Left hindlimb (tissue), 1 donor: ENCODE measurements at regions not wholly inside any gene's neighbourhood (a gene's known extent, or its start where the extent isn't known, plus 50 kb on each side); places are given as distances from the start of the nearest gene placed in this dataset.
"Not testable (repeated sequence)": the region's sequence is repeated elsewhere in the genome, so short reads cannot be mapped to it uniquely, and the experiment has no call there.

ENCODE experiments used
- DNase-seq: peaks from one replicate; pipeline ENCODE4 v3.0.0-alpha.2; 2018

DNA sequence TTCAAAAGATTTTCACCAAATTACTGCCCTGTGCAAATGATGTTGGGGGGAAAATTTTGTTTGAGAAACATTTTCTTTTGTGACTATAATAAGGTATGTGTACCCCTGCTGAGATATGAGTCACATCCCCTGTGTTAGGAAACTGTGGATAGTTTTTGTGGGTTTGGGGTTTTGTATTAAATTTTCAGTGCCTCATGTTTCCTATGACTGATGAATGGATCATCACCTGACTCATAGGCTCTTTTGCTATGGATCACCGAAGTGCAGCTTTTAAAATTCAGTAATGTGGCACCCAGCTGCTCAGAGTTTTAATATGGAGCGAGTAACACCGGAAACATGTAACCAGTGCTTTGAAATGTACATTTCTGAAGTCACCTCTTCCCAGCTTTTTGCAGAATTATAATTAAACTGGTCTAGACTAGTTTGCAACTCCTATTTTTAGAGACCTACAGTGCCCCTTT lies 167.4 kb upstream of the HMGA2 start:
- no peak for DNase-seq

DNA sequence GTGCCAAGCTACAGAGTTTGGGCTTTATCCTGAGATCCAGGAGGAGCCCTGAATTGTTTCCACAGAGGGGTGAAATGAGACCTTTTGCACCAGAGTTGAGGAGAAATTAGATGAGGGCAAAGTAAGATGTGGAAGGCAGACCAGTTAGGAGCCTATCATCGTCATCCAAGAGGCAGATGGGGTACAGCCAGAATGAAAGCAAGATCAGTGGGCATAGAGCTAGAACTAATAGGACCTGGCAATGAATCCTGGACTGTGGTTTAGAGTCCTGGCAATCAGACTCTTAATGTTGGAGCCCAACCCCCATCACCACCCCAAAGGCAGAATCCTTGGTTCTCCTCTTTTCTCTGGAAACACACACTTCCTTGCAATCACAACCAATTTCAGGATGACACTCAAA lies 166.6 kb upstream of the HMGA2 start:
- no peak for DNase-seq

DNA sequence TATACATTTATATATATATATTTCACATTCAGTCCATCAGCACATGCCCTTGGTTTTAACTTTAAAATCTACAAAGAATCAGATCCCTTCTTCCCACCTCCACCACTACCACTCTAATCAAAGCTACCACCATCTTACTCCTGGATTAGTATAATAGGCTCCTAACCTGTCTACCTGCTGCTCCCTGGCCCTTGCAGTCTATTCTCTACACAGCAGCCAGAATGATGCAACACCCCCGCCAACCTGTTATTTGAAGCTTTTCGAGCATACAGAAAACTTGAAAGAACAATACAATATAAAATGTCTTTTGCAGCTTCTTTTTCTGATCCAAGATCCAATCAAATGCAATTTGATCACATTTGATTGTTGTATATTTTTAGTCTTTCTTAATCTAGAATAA lies 165.9 kb upstream of the HMGA2 start:
- no peak for DNase-seq

DNA sequence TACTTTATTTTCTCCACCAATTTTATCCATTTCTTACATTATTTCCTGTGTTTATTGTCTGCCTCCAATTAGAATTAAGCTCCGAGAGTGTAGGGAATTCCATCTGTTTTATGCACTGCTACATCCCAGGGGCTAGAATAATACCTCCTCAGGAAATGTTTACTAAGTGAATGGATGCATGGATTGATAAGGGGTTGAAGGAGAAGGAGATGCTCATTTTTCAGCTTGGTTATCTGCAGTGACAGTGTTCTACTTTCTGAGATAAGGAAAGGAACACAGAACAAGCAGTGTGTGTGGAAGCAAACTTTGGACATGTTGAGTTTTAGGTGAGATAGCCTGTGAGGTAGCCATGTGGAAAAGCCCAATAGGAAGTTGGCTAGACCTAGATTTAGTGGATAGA lies 164.6 kb upstream of the HMGA2 start:
- DNase-seq, result no peak

DNA sequence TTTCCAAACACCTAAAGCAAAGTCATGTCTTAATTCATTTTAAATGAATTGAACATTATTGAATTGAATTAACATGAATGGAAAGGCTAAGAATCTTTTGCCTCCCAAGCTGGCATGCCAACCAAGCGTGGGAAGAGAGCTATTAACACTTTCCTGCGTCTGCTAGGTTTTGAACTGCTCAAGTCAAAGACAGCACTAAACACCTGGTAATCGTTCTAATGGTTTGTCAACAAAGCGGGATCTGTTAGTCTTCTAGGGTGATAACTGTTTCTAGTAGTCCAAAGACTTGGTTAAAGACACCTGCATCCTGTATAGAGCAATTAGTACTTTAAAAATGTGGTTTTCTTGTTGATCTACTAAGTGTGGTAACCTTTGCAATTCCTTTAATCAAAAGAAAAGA lies 164.2 kb upstream of the HMGA2 start:
- DNase-seq, result no peak

DNA sequence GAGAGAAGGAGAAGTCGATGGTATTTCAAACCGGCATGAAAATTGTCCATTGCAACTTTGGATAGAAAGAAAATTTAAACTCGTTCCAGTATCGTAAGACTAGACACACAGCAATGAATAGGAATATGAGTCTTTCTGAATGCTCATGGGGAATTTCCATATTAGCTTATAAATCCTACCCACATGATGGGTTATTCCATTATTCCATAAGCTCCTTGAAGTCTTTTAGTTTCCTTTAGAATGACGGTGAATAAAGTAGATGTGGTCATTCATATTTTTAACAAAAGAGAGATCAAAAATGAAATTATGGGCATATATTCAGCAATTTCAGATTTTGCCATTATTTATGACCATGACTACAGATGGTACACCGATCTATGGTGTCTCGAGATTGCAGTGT lies 163.4 kb upstream of the HMGA2 start:
- no peak for DNase-seq

DNA sequence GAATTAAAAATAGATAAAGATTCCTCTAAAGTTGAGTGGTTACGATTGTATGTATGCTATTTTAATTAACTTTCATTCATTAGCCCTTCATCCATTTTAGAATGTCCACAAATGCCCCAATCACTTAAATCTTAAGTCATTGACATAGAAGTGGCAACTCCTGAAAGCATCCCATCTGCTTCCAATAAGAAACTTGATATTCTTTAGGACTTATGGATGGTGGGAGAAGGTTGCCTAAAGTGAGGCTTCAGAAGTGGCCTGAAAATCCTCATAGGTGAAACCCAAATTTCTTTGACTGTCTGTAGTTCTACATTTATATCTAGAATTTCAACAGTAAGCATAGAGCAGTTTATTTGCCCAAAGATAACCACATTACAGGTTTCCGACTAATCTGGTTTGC lies 161.7 kb upstream of the HMGA2 start:
- DNase-seq, result no peak

DNA sequence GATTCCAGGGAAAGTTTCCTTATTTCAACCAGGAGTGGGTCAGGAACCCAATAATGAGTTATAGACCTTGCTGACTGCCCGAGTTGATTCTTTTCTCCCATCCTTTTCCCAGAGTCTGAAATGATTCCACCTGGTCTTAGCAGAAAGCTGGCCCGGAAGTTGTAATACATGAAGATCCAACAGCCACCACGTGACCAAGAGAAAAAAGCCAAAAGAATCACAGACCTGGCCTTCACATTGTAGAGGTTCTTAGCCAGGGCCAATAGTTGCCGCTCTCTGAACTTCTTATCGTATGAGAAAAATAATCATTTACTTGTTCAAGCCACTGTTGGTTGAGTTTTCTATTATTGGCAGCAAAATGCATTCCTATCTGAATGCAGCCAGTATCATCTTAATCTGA lies 161.2 kb upstream of the HMGA2 start:
- DNase-seq, result no peak

DNA sequence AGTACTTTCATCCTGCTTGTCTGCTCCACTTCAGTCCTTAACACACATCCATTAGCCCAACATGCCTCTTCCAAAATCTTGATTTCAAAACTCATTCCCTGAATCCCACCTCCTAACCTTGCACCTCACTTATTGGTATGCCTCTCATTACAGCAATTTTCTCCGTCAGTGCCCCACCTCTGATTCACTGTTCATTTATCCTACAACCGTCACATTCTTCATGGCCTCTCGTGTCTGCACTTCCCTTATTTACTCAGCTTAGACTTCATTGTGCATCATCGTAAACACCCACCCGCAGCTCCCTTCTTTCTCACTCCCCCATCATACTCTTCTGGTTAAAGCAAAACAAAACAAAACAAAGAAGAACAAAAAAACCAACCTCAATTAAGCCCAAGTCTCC lies 160.6 kb upstream of the HMGA2 start:
- no peak for DNase-seq

DNA sequence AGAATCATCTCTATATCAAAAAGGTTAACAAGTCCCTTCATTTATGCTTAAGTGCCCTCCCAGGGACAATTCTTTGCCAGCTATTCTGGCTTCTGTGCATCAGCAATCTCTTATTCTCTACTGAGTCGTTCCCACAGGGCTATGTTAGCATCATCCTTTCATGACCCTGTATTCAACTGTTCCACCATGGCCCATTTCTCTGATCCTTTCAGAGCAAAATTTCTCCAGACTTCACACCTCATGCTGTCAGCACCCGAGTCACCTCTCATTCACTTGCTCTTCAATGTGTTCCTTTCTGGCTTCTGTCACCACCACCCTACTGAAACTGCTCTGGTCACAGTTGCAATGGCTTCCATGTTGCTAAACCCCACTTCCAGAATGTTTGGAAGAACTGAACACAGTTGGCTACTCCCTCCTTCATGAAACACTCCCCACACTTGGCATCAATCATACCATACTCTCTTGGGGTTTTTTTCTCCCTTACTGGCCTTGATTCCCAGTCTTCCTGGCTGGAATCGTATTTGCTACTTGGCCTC lies 159.5 kb upstream of the HMGA2 start:
- no peak for DNase-seq

DNA sequence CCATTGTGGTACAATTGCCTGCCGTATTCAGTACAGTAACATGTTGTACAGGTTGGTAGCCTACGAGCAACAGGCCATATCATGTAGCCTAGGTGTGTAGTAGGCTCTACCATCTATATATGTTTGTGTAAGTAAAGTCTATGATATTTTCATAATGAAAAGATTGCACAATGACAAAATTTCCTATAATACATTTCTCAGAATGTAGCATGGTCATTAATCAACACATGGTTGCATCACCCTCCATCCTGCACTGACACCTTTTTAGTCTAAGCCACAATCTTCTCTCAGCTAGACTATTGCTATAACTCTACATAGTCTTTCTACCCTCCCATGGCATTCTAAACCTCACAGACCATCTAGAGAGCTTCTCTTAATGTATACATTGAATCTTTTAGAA lies 158.5 kb upstream of the HMGA2 start:
- DNase-seq, result no peak

DNA sequence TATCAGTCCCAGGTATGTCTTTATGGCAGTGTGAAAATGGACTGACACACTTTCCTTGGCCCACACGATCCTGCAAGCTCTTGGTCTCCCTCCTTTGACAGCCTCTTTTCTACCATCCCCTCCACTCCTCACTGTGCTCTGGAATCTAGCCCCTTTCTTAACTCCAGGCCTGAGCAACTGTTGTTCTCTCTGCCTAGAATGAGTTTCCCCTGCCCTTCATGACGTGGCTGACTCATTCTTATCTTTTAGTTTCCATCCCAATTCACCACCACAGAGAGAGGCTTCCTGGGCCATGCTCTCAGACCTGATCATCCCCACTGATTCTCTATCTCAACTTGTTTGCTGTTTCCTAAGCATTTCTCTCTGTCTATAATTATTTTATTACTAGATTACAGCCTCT lies 157.4 kb upstream of the HMGA2 start:
- DNase-seq, result no peak

DNA sequence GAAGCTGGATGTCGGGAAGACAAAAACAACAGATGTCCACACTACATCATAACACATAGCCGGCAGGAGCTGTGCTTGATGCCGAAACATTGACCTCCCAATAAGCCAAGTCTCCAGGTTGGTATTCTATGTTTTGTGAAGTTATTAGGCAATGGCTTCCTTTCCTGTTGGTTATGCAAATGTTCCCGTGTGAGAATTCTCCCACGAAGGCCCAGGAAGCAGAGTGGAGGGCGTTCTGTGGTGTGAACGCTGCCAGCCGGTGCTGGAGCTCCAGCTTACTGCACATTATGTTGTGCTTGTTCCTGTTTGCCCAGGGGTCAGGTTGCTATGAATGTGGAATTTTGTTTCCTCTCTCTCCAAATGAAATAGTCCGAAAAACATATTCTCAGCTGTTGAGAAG lies 156.4 kb upstream of the HMGA2 start:
- DNase-seq, result no peak

DNA sequence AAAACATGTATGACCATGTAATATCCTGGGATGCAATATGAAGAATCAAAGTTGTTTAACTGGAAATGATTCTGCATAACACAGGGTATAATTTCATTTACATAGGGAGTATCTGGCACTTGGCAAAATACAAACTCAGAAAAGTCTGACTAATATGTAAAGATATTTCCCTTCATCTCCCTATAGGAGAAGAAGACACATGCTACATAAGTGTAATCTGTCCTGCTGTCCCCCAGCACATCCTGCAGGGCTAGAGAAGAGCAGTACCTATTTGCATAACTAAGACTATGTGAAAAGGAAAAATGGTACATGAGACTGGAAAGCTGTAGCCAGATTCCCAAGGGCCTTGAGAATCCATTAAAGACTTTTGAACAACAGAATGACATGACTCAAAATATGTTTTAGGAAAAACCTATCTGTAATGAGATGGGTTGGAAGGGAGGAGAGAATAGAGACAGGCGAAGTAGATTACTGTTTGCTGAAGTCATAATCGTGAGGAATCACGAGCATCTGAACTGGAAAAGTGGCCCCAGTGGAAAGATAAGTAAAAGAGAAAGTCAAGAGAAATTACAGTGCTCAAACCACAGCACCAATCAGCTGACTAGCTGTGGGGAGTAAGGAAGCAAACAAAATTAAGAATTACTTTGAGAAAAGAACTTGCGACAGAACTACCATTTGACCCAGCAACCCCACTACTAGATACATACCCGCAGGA lies 155.1 kb upstream of the HMGA2 start:
- DNase-seq, result no peak

DNA sequence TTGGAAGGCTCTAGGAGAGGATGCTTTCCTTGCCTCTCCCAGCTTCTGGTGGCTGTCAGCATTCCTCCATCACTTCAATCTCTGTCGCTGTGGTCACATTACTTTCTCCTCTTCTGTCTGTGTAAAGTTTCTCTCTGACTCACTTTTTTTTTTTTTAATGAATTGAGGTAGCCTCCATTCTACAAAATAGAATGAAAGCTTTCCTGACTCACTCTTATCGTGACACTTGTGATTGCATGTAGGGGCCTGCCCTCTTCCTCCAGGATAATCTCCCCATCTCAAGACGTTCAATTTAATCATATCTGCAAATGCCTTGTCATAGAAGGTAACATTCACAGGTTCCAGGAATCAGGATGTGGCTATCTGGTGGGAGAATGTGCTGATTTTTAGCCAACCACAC lies 153.5 kb upstream of the HMGA2 start:
- DNase-seq, result no peak

DNA sequence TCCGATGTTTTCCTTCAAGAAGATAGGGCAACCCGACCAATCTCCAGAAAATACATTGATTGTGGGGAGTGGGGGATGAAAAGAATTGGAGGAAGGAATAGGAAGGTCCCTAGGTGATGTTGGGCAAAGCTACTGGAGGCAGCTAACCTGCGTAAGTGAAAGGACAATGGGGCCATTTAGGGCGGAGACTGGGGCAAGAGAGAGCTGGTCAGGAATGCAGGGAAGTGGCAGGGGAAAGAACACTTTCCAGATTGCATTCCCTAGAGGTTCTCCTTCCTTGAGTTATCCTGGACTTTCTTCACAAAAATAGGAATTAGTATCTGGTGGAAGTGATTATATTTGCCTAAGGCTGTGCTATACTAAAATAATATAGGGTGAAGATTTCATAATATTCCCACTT lies 151.8 kb upstream of the HMGA2 start:
- DNase-seq, result no peak

DNA sequence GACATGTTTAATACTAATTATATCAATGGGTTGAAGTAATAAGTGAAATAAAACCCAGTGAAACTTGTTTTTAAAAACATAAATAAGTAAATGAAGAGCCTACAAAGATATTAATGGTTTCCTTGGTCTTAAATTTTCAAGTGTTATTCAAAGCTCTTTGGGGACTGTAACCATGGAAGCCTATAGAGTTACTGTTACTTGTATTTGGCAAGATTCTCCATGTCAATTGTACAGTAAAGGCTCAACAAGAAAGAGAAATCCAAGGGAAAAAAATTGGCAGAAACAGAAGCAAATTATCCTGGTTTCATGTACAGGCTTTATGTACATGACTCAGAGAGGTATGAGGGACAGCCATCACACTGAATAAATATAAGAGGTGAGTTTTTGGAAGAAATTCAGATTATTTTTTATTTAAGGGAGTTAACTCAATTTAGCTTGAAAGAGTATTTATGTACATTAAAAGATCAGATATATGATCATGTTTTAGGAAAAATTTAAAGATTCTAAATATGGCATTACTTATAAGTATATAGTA lies 151.1 kb upstream of the HMGA2 start:
- no peak for DNase-seq

DNA sequence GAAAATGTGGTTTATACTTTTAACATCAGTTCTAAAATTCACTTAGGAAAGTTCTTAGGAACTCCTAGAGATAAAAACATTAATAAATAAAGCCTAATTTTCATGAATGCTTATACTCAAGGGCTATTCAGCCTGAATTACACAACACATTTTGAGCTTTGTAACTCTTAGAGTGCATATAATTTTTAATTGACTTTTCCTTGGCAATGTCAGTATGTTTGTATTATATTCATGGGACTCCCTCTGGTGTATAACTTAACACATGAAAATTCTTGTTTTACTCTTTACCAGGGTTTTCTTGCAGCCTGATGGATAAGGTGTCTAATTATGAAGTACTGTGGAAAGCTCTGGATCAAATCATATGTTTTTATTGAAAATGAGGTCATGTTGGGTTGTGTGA lies 150.6 kb upstream of the HMGA2 start:
- DNase-seq, result no peak

DNA sequence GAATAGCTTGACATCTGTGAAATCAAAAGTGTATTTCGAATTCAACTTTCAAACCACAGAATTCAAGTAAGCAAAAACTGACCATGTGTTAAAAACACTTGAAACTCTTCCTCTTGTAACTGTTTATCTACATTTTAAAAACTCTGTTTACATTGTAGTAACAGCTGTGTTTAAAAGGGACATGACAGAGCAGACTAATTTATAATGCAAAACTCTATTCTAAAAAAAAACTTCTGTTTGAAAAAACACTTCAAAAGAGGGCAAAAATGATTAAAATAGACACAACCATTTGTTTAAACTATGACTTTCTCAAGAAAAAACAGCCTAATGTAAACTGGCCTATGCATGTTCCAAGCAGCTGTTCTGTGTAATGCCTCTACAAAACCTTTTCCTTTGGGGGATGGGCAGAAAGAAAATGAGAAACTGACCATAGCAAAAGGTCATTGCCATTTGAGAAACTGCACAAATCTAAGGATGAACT lies 149.1 kb upstream of the HMGA2 start:
- DNase-seq, result no peak

DNA sequence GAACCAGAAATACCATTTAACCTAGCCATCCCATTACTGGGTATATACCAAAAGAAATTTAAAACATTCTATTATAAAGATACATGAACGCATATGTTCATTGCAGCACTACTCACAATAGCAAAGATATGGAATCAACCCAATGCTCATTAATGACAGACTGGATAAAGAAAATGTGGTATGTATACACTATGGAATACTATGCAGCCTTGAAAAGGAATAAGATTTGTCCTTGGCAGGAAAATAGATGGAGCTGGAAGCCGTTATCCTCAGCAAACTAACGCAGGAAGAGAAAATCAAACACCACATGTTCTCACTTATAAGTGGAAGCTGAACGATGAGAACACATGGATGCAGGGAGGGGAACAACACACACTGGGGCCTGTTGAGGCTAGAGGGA lies 146.1 kb upstream of the HMGA2 start:
- DNase-seq, result not testable (repeated sequence)

DNA sequence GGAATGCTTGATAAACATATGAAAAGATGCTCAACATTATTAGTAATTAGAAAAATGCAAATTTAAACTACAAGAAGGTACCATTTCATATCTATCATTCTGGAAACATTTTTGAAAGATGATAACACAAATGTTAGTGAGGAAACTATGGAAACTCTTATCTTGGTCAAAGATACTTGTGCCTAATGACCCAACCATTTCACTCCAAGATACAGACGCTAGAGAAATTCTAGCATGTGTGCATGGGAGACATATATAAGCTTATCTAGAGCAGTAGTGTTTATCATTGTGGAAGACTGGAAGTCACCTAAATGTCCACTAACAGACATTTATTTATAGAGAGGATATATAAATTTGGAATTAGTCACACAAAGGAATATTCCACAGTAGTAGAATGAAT lies 143.1 kb upstream of the HMGA2 start:
- DNase-seq, result no peak

DNA sequence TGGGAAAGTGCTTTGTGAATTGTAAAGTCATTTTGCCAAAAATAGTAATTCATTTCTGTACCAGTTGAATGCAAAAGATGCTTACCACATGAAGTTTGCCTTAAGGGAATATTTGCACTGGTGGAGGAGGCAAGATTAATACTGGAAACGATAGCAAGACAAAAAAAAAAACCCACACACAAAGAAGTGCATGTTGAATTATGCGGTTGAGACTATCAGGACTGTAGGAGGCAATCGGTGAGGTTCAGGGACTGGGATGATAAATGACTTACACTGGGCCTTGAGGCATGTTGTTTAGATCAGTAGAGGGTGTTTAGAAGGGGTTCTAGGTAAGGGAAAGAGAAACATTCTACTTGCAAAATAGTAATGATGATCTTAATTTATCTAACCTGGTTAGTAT lies 142.2 kb upstream of the HMGA2 start:
- DNase-seq, result no peak

DNA sequence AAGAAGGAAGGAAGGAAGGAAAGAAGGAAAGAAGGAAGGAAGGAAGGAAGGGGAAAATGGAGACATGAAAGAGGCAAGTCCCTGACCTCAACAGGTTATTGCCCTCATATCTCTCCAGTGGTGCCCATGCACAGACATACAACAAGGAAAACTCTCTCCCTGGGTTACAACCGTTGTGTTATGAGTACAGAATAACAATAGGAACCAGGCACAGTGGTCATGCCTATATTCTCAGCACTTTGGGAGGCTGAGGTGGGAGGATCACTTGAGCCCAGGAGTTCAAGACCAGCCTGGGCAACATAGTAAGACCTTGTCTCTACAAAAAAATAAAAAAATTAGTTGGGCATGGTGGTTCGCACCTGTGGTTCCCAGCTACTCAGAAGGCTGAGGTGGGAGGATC lies 139.4 kb upstream of the HMGA2 start:
- DNase-seq, result no peak

DNA sequence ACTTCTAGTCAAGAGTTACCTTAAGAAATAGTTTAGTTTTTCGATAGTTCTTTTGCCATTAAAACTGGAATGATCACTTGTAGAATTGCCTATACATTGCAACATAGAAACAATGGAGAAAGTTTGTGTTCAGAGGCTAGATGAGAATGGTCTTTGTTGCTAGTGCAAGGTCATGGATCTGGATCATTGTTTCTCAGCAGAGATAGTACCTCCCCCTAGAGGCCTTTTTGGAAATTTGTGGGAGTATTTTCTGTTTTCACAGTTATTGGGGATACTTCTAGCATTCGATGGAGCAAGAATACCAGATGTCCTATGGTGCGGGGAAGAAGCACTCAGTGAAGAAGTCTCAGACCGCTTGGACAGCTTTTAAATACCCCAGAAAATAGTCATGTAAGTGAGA lies 138.8 kb upstream of the HMGA2 start:
- DNase-seq, result no peak

DNA sequence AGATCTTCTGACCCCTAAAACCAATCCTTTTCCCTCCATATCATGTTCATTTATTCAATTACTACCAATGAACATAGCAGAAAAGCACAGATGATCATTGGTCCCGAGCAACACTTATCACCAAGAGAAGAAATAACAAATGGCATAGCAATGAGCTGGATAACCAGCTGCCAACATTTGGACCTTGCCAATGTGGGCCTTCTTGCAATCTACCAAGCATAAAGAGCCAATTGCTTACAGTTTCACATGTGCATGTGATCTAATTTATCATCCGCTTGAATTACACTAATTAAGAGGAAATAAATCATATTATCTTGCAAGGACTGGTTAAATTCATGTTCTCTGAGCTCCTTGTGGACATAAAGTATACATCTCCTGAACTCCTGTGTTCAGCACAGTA lies 134.8 kb upstream of the HMGA2 start:
- no peak for DNase-seq
